ENCODE measurements at regions not wholly inside any gene's neighbourhood (a gene's known extent, or its start where the extent isn't known, plus 50 kb on each side); places are given as distances from the start of the nearest gene placed in this dataset.

DNA sequence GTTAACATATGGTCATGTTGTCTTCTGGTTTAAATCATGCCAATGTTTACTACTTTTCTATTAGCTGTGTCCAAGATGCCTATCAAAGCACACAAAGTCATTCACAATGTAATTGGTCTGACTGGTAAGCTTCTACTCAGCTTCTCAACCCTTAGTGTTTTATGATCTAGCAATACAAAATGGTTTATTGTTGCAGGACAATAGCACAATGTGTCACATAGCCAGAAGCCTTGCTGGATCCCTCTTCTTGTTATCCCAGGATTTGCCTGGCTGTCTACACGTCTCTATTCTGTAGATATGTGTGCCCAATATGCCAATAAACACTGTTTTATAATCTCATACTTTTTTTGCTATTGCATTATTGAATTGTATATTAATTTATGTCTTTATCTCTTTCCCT, 1111.0 kb upstream of the AGA start:
- no peak overlapping the region for H3K27ac Mint-ChIP-seq (ENCODE audit: unreplicated experiment)
- Histone ChIP-seq H2AFZ (ENCODE audit: low read depth, low read length) (no peak overlapping the region), H3K79me2 (ENCODE audit: insufficient read depth, low read length) (no peaks in the 10 kb centered on the region), H3K4me1 (ENCODE audit: insufficient read depth, low read length) (no peaks in the 10 kb centered on the region), H3K9me3 (ENCODE audit: insufficient read depth, low read depth, low read length) (no peaks in the 10 kb centered on the region), H3K4me2 (ENCODE audit: low read length) (no peak overlapping the region), H3K27me3 (ENCODE audit: insufficient read depth, low read length) (no peaks in the 10 kb centered on the region), H3K36me3 (ENCODE audit: insufficient read depth, low read length) (no peaks in the 10 kb centered on the region), H3K27ac (ENCODE audit: low read depth, low read length) (no peak overlapping the region), H3K4me3 (ENCODE audit: insufficient read depth, low read depth, low read length) (no peak overlapping the region), H4K20me1 (ENCODE audit: insufficient read depth, low read length) (no peaks in the 10 kb centered on the region), H3K9ac (ENCODE audit: low read length) (no peak overlapping the region)
- no peaks in the 10 kb centered on the region for H3K9me3 Mint-ChIP-seq (ENCODE audit: unreplicated experiment)
- no peaks in the 10 kb centered on the region for H3K27me3 Mint-ChIP-seq (ENCODE audit: low read depth, unreplicated experiment)
- TF ChIP-seq, protein P1, sequence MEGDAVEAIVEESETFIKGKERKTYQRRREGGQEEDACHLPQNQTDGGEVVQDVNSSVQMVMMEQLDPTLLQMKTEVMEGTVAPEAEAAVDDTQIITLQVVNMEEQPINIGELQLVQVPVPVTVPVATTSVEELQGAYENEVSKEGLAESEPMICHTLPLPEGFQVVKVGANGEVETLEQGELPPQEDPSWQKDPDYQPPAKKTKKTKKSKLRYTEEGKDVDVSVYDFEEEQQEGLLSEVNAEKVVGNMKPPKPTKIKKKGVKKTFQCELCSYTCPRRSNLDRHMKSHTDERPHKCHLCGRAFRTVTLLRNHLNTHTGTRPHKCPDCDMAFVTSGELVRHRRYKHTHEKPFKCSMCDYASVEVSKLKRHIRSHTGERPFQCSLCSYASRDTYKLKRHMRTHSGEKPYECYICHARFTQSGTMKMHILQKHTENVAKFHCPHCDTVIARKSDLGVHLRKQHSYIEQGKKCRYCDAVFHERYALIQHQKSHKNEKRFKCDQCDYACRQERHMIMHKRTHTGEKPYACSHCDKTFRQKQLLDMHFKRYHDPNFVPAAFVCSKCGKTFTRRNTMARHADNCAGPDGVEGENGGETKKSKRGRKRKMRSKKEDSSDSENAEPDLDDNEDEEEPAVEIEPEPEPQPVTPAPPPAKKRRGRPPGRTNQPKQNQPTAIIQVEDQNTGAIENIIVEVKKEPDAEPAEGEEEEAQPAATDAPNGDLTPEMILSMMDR (IDR thresholded peaks at IDR 0.05; ENCODE audit: insufficient read depth, low read depth, low read length): no peak
- no peak for TF ChIP-seq EZH2 (IDR thresholded peaks at IDR 0.05; ENCODE audit: insufficient read depth, low read length)
- no peaks in the 10 kb centered on the region for H3K4me1 Mint-ChIP-seq (ENCODE audit: low read depth, unreplicated experiment)
- no peaks in the 10 kb centered on the region for H3K36me3 Mint-ChIP-seq (ENCODE audit: low read depth, unreplicated experiment)
- DNase-seq (ENCODE audit: low read depth) (no peak), FAIRE-seq (no peak)
- H3K4me3 Mint-ChIP-seq (ENCODE audit: unreplicated experiment): no peak overlapping the region

DNA sequence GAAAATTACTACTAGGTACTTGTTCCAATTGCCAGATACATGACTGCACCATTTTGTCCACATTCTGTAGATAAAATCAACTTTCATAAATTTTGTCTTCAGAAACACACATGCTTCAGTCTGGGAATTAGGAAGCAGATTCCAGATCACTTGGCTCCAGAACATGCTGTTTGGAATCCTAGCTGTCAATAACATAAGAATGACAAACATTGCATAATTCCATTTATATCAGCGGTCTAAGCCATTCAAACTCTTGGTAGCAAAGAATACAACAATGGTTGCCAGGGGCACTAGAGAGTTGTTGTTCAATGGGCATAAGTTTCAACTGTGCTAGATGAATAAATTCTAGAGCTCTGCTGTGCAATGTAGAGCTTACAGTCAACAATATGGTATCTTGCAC, 1112.1 kb upstream of the AGA start:
- Histone ChIP-seq H4K20me1 (ENCODE audit: insufficient read depth, low read length) (no peaks in the 10 kb centered on the region), H3K27me3 (ENCODE audit: insufficient read depth, low read length) (no peaks in the 10 kb centered on the region), H3K79me2 (ENCODE audit: insufficient read depth, low read length) (no peaks in the 10 kb centered on the region), H3K4me3 (ENCODE audit: insufficient read depth, low read depth, low read length) (no peak overlapping the region), H3K4me2 (ENCODE audit: low read length) (no peak overlapping the region), H3K36me3 (ENCODE audit: insufficient read depth, low read length) (no peaks in the 10 kb centered on the region), H3K27ac (ENCODE audit: low read depth, low read length) (no peak overlapping the region), H3K9ac (ENCODE audit: low read length) (no peak overlapping the region), H3K4me1 (ENCODE audit: insufficient read depth, low read length) (no peaks in the 10 kb centered on the region), H2AFZ (ENCODE audit: low read depth, low read length) (no peak overlapping the region), H3K9me3 (ENCODE audit: insufficient read depth, low read depth, low read length) (no peaks in the 10 kb centered on the region)
- Mint-ChIP-seq H3K4me3 (ENCODE audit: unreplicated experiment) (no peak overlapping the region), H3K27me3 (ENCODE audit: low read depth, unreplicated experiment) (no peaks in the 10 kb centered on the region), H3K9me3 (ENCODE audit: unreplicated experiment) (no peaks in the 10 kb centered on the region), H3K36me3 (ENCODE audit: low read depth, unreplicated experiment) (no peaks in the 10 kb centered on the region), H3K27ac (ENCODE audit: unreplicated experiment) (no peak overlapping the region), H3K4me1 (ENCODE audit: low read depth, unreplicated experiment) (no peaks in the 10 kb centered on the region)
- no peak for DNase-seq (ENCODE audit: low read depth)
- no peak for FAIRE-seq
- no peak for TF ChIP-seq EZH2 (IDR thresholded peaks at IDR 0.05; ENCODE audit: insufficient read depth, low read length)
- TF ChIP-seq, protein P1 (IDR thresholded peaks at IDR 0.05; ENCODE audit: insufficient read depth, low read depth, low read length): no peak

DNA sequence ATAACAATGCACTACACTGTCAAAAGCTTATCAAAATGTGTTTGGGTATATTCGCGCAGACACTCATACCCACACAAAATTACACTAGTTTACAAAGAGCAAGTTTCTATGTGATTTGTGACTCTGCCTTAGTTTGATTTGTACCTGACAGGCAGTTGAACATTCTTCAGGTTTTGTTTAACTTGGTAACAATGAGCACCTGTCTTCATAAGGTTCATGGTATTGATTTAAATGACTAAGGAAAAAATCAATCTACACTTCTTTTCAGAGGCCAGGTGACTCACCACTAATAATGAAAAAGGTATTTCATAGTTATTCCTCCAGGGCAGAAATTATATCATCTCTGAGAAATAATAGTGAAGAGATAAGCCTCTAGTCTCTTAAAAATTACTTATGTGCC, 1114.6 kb upstream of the AGA start:
- Mint-ChIP-seq H3K9me3 (ENCODE audit: unreplicated experiment) (no peaks in the 10 kb centered on the region), H3K4me3 (ENCODE audit: unreplicated experiment) (no peak overlapping the region), H3K27me3 (ENCODE audit: low read depth, unreplicated experiment) (no peaks in the 10 kb centered on the region), H3K4me1 (ENCODE audit: low read depth, unreplicated experiment) (no peaks in the 10 kb centered on the region), H3K36me3 (ENCODE audit: low read depth, unreplicated experiment) (no peaks in the 10 kb centered on the region), H3K27ac (ENCODE audit: unreplicated experiment) (no peak overlapping the region)
- Histone ChIP-seq H3K27me3 (ENCODE audit: insufficient read depth, low read length) (no peaks in the 10 kb centered on the region), H3K9me3 (ENCODE audit: insufficient read depth, low read depth, low read length) (no peaks in the 10 kb centered on the region), H2AFZ (ENCODE audit: low read depth, low read length) (no peak overlapping the region), H3K79me2 (ENCODE audit: insufficient read depth, low read length) (no peaks in the 10 kb centered on the region), H3K9ac (ENCODE audit: low read length) (no peak overlapping the region), H3K4me2 (ENCODE audit: low read length) (no peak overlapping the region), H3K36me3 (ENCODE audit: insufficient read depth, low read length) (no peaks in the 10 kb centered on the region), H3K4me3 (ENCODE audit: insufficient read depth, low read depth, low read length) (no peak overlapping the region), H3K27ac (ENCODE audit: low read depth, low read length) (no peak overlapping the region), H4K20me1 (ENCODE audit: insufficient read depth, low read length) (no peaks in the 10 kb centered on the region), H3K4me1 (ENCODE audit: insufficient read depth, low read length) (no peaks in the 10 kb centered on the region)
- DNase-seq (ENCODE audit: low read depth) (no peak), FAIRE-seq (no peak)
- no peak for TF ChIP-seq EZH2 (IDR thresholded peaks at IDR 0.05; ENCODE audit: insufficient read depth, low read length)
- TF ChIP-seq, protein P1 (IDR thresholded peaks at IDR 0.05; ENCODE audit: insufficient read depth, low read depth, low read length): no peak
